ENCODE measurements at regions not wholly inside any gene's neighbourhood (a gene's known extent, or its start where the extent isn't known, plus 50 kb on each side); places are given as distances from the start of the nearest gene placed in this dataset.
A peak's percentile ranks its signal among the peaks of the same experiment; 100 is the strongest.

- peak overlapping the region; percentile 51 for H3K27ac ChIP-seq (ENCODE audit: low read length)
- H3K4me1 ChIP-seq (ENCODE audit: insufficient read depth, low read length): peaks cover 14% of the 10 kb centered on the region
- H3K4me2 ChIP-seq (ENCODE audit: low read length): peak overlapping the region; percentile 67
- TF ChIP-seq CTCF (conservative IDR thresholded peaks at IDR 0.05; ENCODE audit: low read depth, low read length) (no peak), EZH2phosphoT487 (IDR thresholded peaks at IDR 0.05; ENCODE audit: borderline replicate concordance, low read length) (no peak), EZH2 (IDR thresholded peaks at IDR 0.05; ENCODE audit: low read length, unreplicated experiment) (no peak)
- ChIA-PET CTCF (interaction anchor here (0.9 kb wide), 1 partner anchor 1129 kb away, joined by 4 read pairs; no protein-coding TSS in a partner anchor), POLR2A (ENCODE audit: unreplicated experiment) (no interaction called here)
- ATAC-seq (peak; percentile 99), DNase-seq (peak; percentile 93)
- H3K9ac ChIP-seq (ENCODE audit: low read length): no peak overlapping the region
- H3K36me3 ChIP-seq (ENCODE audit: low read depth, low read length): no peaks in the 10 kb centered on the region
- H3F3A ChIP-seq (ENCODE audit: low read length, unreplicated experiment): no peaks in the 10 kb centered on the region
- no peaks in the 10 kb centered on the region for H3K79me2 ChIP-seq (ENCODE audit: low read length)
- H3K27me3 ChIP-seq (ENCODE audit: low read length): no peaks in the 10 kb centered on the region
- H3K9me3 ChIP-seq (ENCODE audit: low read length): no peaks in the 10 kb centered on the region
- H3K9me2 ChIP-seq (replicated peaks; ENCODE audit: low read length): no peaks in the 10 kb centered on the region
- H4K20me1 ChIP-seq (ENCODE audit: low read length): no peaks in the 10 kb centered on the region
- peak overlapping the region; percentile 12; the same call in 1 of the 2 replicates for H2AFZ ChIP-seq (ENCODE audit: low read length)
- H3K4me3 ChIP-seq (ENCODE audit: low read length): peak overlapping the region; percentile 6; the same call in 1 of the 2 replicates
- intact Hi-C loops (cut with micrococcal nuclease): loop anchor here (1.0 to 2.0 kb wide), 2 partner anchors 73 to 165 kb away; no protein-coding TSS in a partner anchor
- no TSS peak for BruUV-seq (replicated peaks)
These were observed 551.8 kb downstream of the CETN3 start for GRCh38 chr5:89857790-89858189.

- intact Hi-C loops (cut with micrococcal nuclease): no loop called here
- Histone ChIP-seq H3K79me2 (ENCODE audit: low read length) (no peaks in the 10 kb centered on the region), H4K20me1 (ENCODE audit: low read length) (no peaks in the 10 kb centered on the region), H3K27ac (ENCODE audit: low read length) (no peak overlapping the region), H3K4me1 (ENCODE audit: insufficient read depth, low read length) (peaks cover 14% of the 10 kb centered on the region), H3K9ac (ENCODE audit: low read length) (no peak overlapping the region), H3K36me3 (ENCODE audit: low read depth, low read length) (no peaks in the 10 kb centered on the region), H3F3A (ENCODE audit: low read length, unreplicated experiment) (no peaks in the 10 kb centered on the region), H3K9me3 (ENCODE audit: low read length) (no peaks in the 10 kb centered on the region), H2AFZ (ENCODE audit: low read length) (no peak overlapping the region), H3K27me3 (ENCODE audit: low read length) (no peaks in the 10 kb centered on the region), H3K4me3 (ENCODE audit: low read length) (no peak overlapping the region), H3K4me2 (ENCODE audit: low read length) (no peak overlapping the region), H3K9me2 (replicated peaks; ENCODE audit: low read length) (no peaks in the 10 kb centered on the region)
- ATAC-seq (no peak), DNase-seq (no peak)
- ChIA-PET POLR2A (ENCODE audit: unreplicated experiment) (no interaction called here), CTCF (no interaction called here)
- no peak for TF ChIP-seq CTCF (conservative IDR thresholded peaks at IDR 0.05; ENCODE audit: low read depth, low read length)
- no peak for TF ChIP-seq EZH2 (IDR thresholded peaks at IDR 0.05; ENCODE audit: low read length, unreplicated experiment)
- TF ChIP-seq EZH2phosphoT487 (IDR thresholded peaks at IDR 0.05; ENCODE audit: borderline replicate concordance, low read length): no peak
- no TSS peak for BruUV-seq (replicated peaks)
These were observed 554.1 kb downstream of the CETN3 start for GRCh38 chr5:89855417-89855816.

GRCh38 chr5:89851911-89852310, 557.6 kb downstream of the CETN3 start:
- ATAC-seq (no peak), DNase-seq (no peak)
- TF ChIP-seq EZH2phosphoT487 (IDR thresholded peaks at IDR 0.05; ENCODE audit: borderline replicate concordance, low read length) (no peak), EZH2 (IDR thresholded peaks at IDR 0.05; ENCODE audit: low read length, unreplicated experiment) (no peak), CTCF (conservative IDR thresholded peaks at IDR 0.05; ENCODE audit: low read depth, low read length) (no peak)
- Histone ChIP-seq H3F3A (ENCODE audit: low read length, unreplicated experiment) (no peaks in the 10 kb centered on the region), H3K36me3 (ENCODE audit: low read depth, low read length) (no peaks in the 10 kb centered on the region), H4K20me1 (ENCODE audit: low read length) (no peaks in the 10 kb centered on the region), H3K4me2 (ENCODE audit: low read length) (no peak overlapping the region), H3K4me3 (ENCODE audit: low read length) (no peak overlapping the region), H2AFZ (ENCODE audit: low read length) (no peak overlapping the region), H3K9ac (ENCODE audit: low read length) (no peak overlapping the region), H3K27ac (ENCODE audit: low read length) (no peak overlapping the region), H3K79me2 (ENCODE audit: low read length) (no peaks in the 10 kb centered on the region), H3K9me2 (replicated peaks; ENCODE audit: low read length) (no peaks in the 10 kb centered on the region), H3K9me3 (ENCODE audit: low read length) (no peaks in the 10 kb centered on the region), H3K27me3 (ENCODE audit: low read length) (no peaks in the 10 kb centered on the region), H3K4me1 (ENCODE audit: insufficient read depth, low read length) (peaks cover 2% of the 10 kb centered on the region; the same call in 1 of the 2 replicates)
- intact Hi-C loops (cut with micrococcal nuclease): no loop called here
- ChIA-PET POLR2A (ENCODE audit: unreplicated experiment) (no interaction called here), CTCF (no interaction called here)
- BruUV-seq (replicated peaks): no TSS peak

Data from PC-3 (cell line).